ENCODE measurements at regions not wholly inside any gene's neighbourhood (a gene's known extent, or its start where the extent isn't known, plus 50 kb on each side); places are given as distances from the start of the nearest gene placed in this dataset.

DNA sequence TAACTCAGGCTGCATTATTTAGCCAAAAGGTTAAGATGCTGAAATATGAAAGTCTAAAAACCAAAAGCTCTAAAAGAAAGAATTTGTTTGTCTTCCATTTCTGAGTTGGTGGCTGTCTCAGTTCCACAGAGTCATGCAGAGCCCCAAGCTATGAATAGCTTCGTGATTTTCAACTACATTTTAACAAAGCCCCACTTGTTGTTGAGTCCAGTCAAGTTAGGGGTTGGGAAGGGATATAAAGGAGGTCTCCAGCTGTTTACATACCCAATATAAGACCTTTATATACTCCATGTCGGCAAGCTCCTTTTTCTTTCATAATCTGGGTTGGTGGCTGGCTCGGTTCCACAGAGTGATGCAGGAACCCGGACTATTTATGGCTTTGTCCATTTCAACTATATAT, 924.6 kb upstream of the PRKX start:
- TF ChIP-seq, protein P1, sequence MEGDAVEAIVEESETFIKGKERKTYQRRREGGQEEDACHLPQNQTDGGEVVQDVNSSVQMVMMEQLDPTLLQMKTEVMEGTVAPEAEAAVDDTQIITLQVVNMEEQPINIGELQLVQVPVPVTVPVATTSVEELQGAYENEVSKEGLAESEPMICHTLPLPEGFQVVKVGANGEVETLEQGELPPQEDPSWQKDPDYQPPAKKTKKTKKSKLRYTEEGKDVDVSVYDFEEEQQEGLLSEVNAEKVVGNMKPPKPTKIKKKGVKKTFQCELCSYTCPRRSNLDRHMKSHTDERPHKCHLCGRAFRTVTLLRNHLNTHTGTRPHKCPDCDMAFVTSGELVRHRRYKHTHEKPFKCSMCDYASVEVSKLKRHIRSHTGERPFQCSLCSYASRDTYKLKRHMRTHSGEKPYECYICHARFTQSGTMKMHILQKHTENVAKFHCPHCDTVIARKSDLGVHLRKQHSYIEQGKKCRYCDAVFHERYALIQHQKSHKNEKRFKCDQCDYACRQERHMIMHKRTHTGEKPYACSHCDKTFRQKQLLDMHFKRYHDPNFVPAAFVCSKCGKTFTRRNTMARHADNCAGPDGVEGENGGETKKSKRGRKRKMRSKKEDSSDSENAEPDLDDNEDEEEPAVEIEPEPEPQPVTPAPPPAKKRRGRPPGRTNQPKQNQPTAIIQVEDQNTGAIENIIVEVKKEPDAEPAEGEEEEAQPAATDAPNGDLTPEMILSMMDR (IDR thresholded peaks at IDR 0.05): no peak
- no peak for TF ChIP-seq POLR2A (IDR thresholded peaks at IDR 0.05)

All from uterus (tissue), 2 donors.